Mucosa of gallbladder (tissue), 1 donor: ENCODE measurements at regions not wholly inside any gene's neighbourhood (a gene's known extent, or its start where the extent isn't known, plus 50 kb on each side); places are given as distances from the start of the nearest gene placed in this dataset.
A peak's percentile ranks its signal among the peaks of the same experiment; 100 is the strongest.
"Not testable (repeated sequence)": the region's sequence is repeated elsewhere in the genome, so short reads cannot be mapped to it uniquely, and the experiment has no call there.

ENCODE experiments used
- DNase-seq: peaks from one replicate; pipeline ENCODE4 v3.0.0-alpha.2; 2020; ENCODE audit warnings: low spot score
- donor health status: DM: no; HTN: no; CAD: no.

GRCh38 chr4:131743348-131743747 lies 1405.7 kb upstream of the PCDH10 start:
- DNase-seq: not testable (repeated sequence)

GRCh38 chr4:131747203-131747602 lies 1401.9 kb upstream of the PCDH10 start:
- DNase-seq: not testable (repeated sequence)

- DNase-seq: not testable (repeated sequence)
Measured at GRCh38 chr4:131749224-131749623, 1399.9 kb upstream of the PCDH10 start.

- DNase-seq: peak; percentile 40
Measured at GRCh38 chr4:131750006-131750405, 1399.1 kb upstream of the PCDH10 start.

- DNase-seq: peak; percentile 59
Measured at GRCh38 chr4:131750469-131750868, 1398.6 kb upstream of the PCDH10 start.

GRCh38 chr4:131762234-131762633 lies 1386.9 kb upstream of the PCDH10 start:
- not testable (repeated sequence) for DNase-seq

GRCh38 chr4:131764730-131765129 lies 1384.4 kb upstream of the PCDH10 start:
- no peak for DNase-seq

GRCh38 chr4:131774382-131774781 lies 1374.7 kb upstream of the PCDH10 start:
- not testable (repeated sequence) for DNase-seq

- DNase-seq: not testable (repeated sequence)
Measured at GRCh38 chr4:131810565-131810964, 1338.5 kb upstream of the PCDH10 start.
